HG03045 (cell line): ENCODE measurements at regions not wholly inside any gene's neighbourhood (a gene's known extent, or its start where the extent isn't known, plus 50 kb on each side); places are given as distances from the start of the nearest gene placed in this dataset.

Experiments
- ATAC-seq: cut with Tn5 transposase; IDR thresholded peaks from one replicate; pipeline ENCODE4 v1.9.1; 2021; ENCODE audit warnings: mild to moderate bottlenecking, moderate library complexity; ENCODE audit not compliant: unreplicated experiment

DNA sequence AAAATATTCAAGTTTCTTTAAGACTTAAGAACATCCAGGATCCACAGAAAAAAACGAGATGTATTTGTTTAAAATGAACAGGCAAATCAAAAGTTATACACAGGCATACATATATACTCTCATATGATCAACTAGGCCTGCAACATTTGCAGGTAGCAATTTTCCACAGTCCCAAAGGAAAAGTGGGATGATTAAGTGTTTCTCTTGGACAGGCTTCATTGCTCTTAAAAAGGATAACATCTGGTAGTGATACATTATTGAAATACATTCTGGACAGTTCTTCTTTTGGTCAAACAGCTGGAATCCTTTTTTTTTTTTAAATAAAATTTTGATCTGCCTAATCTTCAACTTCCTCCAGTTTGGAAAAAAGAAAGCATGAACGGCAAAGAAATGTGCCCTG, 114.8 kb upstream of the TDRD3 start:
- no peak for ATAC-seq

DNA sequence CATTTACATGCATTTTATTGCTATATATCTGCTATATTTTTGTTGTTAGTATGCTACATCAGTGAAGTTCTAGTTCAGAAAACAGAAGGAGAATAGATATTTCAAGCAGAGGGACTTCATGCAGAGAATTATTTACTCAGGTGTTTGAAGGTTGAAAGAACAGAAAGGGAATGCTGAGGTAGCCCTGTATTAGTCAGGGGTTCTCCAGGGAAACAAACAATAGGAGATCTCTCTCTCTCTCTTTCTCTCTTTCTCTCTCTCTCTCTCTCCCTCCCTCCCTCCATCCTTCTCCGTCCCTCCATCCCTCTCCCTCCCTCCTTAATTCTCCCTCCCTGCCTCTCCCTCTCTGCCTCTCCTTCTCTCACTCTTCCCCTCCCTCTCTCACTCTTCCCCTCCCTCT, 114.3 kb upstream of the TDRD3 start:
- ATAC-seq, result no peak

DNA sequence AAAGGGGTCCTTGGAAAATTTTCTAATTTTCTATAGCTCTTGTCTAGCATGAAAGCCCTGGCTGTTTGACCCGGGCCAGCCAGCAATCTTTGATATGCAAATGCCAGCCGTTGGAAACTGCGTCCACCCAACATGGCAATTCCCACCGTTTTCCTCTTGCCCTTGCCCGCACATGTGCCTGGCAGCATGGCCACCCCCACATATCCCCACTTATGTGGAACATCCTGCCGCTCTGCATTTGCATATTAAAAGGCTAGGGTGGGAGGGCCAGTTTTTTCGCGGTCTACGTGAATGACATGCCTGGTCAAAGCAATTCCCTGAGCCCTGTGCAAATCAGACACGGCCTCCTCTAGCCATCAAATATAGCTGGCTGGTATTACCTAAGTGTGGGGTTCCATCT, 110.3 kb upstream of the TDRD3 start:
- no peak for ATAC-seq

DNA sequence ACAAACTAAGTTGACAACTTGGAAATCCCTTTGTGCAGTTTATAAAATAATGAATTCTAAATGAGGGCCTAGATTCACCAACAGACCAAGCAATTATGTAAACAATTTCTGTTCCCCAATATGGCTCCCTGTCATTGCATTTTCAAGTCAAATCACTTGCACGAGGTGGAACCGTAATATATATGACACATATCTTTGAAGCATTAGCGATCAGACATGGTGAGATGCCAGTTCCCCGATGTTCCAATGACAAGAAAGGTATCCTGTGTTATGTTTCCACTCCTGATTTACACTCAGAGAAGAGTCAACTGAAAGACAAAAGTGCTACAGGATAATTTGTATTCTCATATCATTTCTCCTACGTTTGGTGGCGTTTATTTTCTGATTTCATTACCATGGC, 108.5 kb upstream of the TDRD3 start:
- ATAC-seq, result no peak

DNA sequence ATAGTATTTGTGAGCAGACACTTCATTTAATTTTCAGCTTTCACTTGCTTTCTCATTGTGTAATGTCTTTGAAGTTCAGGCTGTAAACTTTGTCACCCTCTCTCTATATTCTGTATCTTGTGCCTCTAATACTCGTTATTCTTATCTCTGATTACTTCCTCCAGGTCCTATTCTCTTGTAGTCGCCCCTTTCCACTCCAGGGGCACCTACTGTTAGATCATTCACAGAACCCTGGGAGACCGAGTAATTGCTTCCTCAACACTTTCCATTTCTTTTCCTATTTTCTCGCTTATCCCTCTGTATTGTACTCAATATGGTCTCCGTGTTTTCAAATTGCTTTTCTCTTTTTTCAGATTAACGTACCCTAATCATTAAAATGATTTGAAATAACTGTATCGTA, 93.9 kb upstream of the TDRD3 start:
- no peak for ATAC-seq

DNA sequence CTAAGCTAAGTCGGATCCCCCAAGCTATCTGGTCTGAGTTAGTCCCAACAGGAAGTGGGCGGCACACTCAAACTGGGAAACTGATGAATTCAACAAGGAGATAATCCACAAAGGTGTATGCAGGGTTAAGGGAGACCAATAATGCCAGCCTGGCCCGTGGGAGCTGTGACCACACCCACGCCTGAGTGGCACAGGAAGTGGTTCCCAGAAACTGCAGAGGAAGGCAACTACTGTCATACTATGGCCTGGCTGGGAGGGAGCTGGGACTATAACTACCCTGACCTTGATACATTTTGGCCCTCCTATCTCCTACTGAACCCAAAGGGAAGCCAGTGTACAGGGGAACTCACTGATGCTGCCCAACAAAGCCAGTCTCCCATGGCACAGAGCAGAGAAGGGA, 85.5 kb upstream of the TDRD3 start:
- ATAC-seq, result no peak

DNA sequence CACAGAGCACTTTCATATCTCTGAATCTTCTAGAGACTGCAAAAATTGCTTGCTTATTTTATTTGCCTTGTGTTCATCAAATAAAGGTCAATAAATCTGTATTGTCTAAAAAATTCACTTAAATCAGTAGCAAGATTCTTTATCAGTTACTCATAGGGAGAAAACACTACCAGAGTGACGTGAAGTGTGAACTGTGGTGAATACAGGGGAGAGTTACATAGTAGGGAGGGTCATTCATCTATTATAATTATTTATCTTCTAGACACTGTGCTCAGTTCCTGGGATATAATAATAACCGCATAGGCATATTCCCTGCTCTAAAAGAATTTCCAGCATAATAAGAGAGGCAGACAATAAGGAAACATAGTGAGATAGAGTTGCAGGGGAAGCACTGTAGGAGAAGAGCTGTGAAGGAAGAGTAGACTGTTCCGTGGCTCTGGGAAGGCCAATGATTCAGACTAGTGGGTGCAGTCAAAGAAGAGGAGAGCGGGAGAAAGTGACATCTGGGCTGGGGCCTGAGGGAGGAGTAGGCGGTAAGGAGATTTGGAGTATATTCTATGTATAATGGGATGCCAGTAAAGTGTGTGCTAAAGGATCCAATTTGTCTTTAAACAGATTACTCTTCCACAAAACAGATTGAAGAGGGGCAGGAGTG, 84.0 kb upstream of the TDRD3 start:
- ATAC-seq, result no peak

DNA sequence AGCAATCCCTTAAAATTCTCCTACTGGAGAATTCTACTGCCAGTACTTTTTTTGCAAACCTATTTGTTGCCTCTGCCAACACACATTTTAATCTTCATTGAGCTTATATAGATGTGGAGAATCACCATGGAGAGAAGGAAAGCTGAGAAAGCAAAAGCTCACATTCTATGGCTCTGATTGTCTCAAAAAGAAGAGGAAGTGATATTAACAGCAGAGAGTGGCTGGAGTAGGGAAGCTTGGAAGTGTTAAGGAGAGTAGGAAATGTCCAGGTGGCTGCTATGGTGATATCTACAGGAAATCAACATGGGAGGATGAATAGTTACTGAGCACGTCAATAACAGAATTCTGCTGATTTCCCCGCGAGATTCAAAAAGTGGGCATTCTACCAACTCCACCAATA, 78.8 kb upstream of the TDRD3 start:
- ATAC-seq, result no peak

DNA sequence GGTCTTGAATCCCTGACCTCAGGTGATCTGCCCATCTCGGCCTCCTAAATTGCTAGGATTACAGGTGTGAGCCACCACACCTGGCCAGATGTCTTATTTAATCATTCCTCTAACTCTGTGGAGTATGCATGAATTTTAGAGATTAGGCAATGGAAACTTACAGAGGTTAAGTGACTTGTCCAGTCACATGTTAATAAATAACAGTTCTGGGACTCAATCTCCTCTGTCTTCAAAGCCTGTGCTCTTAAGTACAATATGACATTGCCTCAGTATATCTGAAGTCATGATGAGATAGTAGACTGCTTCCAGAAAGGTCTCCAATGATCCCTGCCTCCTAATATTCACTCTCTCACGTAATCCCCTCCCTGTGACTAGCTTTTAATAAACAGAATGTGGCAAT, 72.9 kb upstream of the TDRD3 start:
- no peak for ATAC-seq

DNA sequence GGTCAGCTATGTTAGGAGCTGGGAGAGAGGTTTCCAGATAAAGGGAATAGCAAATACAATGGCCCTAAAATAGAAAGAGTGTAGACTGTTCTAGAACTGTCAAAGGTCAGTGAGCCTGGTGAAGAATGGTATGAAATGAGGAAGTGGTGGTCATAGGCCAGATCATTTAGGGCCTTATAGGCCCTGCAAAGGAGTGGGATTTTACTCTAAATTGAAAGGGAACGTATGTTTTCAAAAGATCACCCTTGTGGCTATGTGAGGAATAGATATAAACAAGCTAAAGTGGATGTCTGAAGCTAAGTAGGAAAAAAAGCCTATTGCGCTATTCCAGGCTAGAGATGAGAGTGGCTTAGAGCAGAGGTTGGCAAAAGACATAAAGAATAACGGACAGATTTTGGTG, 70.7 kb upstream of the TDRD3 start:
- ATAC-seq, result no peak

DNA sequence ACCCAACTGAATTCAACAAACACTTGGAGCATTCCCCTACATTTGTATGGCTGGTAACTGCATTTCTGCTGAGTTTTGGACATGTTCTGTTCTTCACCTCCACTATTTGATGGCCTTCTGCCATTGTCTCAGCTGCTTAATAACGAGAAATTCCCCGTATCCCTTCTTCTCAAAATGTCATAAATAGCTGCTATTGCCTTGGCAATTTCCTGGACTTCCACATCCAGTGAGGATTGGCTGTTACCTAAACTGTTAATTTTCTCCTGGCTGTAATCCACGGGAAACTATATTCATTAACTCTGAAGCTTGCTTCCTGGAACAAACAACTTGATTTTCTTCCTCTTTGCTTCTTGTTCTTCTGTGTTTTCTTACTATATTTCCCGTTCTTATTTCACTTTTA, 69.5 kb upstream of the TDRD3 start:
- no peak for ATAC-seq

DNA sequence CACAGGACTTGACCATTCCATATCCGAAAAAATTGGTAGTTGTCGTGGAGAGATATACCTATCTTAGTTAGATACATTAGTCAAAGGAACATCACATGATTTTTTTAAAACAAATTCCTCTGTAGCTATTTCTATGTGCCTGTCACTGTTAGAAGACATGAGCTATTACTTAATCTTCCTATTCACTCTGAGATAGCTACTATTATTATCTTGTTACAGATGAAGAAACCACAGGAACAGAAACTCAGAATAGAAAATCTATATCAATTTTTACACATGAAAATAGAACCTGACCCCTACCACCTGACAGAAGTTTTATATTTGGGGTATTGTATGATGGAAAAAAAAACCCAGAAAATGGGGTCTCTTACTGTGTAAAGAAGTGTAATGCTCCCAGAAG, 68.9 kb upstream of the TDRD3 start:
- ATAC-seq, result no peak

DNA sequence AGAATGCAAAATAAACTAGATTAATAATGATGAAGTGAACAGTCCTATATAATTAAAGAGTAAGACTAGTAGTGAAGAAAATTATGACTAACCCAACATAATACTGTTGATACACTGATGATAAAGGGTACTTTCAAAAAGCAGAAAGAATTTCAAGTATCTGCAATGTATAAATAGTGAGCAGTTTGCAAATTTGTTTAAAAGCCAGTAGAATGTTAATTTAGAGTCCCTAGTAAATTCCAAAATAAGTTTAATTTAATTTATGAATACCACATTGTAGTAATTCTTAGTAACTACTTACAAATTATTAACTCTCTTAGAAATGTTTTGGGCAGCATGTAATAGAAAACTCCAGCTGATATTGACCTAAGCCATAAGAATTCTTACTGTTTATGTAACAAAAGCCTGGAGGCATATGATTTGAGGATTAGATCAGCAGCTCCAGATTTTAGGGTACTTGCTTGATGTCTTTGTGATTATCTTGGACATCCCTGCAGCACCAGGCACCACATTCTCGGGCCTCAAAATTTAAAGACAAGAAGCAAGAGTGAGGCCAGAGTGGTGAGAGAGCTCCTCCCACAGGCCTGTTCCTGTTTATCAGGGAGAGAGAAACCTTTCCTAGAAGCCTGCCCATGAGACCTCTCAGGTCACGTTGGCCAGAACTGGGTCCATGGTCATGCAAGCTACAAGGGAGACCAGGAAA, 67.6 kb upstream of the TDRD3 start:
- peak; percentile 62 for ATAC-seq

DNA sequence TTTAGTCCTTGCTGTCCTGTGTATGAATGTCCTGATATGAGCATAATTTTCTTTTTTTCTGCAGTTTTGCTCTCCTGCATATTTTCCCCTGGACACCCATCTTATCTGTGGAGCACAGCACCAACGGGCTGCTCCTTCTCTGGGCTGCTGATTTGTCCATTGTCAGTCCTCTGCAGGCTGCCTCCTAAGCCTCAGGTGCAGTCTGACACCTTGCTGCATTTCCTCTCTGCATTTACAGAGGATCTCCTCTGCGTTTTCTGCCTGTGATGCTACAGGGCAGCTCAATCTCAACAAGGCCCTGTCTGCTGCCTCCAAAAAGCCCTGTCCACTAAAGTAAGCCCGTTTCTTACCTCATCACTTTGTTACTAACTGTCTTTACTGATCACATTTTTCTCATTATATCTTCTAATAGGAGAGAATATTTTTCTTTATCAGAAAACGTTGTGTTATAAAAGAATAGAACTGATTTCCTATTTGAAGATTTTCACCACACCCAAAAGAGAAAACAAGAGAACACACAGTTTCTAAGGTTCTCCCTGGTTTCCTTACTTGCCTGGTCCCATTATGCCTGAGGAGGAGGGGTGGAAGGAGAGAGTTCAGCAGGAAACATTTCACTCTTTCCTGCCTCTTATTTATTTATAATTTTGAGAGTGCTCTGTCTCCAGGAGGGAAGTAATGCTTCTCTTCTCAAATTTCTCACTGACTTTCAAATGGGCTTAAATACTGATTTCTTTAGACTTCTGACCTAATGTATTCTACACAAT, 65.6 kb upstream of the TDRD3 start:
- ATAC-seq, result no peak

DNA sequence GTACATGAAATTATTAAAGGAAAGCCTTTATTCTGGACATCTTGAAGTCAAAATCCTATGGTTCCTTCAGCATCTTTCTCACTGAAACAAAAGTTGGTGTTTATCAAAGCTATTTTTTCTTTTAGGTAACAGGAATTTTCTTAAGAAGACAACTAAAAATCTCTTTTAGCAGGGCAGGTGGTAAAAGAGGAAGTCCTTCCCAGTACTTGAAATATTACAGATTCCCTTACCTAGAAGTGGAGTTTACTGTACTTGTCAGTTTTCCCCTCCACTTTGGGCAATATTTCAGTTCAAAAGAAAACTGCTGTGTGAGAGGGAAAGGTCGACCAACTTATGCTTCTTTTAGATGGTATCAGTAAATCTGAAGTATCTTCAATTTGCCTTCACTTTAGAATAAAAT, 64.3 kb upstream of the TDRD3 start:
- no peak for ATAC-seq

DNA sequence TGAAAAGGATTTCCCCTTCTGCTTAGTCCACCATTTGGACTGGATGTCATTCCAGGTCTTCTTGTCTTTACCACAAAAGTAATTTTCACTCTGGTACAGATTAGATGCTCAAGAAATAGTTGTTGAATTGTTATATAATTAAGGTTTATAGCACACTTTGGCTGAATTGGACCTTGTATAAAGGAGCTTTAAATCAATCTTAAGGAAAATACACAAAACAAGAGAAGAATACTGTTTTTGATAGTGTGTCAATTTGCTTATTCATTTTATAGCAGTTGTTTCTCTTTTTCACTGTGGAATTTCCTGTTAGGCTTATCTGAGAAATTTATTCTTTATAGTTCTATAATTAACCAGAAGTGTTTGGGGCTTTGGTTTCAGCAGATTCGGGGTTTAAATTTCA, 62.7 kb upstream of the TDRD3 start:
- ATAC-seq, result no peak

DNA sequence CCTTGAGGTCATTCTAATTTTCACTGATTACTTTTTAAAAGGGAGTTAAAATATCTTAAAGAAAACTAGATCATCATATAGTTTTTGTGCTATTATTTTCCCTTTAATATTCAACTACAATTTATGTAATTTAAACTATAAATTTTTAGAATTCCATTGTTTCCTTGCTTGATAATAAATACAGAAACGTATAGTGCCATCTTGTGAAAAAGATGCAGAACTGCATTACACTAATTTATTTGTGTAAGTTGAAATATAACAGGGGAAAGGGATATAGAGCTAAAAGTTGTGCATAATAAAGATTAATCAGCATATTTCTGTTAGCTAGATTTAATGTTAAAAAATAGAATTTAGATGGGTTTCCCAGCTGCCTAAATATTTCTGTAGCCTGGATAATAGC, 61.5 kb upstream of the TDRD3 start:
- ATAC-seq, result no peak

DNA sequence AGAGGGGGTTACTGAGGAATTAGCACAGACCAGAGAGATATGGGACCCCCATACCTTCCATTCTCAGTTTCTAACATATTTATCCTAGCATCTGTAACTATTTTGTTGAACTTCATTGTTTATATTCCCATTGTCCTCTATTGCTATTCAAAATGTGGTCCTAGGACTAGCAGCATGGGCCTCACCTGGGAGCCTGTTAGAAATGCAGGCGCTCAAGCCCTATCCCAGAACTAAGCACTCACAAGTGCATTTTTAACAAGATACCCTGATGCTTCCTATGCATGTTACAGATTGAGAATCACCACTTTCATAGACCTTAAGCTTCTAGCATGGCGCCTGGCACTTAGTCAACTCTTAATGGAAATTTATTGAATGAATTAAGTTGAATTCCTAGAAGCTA, 58.3 kb upstream of the TDRD3 start:
- no peak for ATAC-seq

DNA sequence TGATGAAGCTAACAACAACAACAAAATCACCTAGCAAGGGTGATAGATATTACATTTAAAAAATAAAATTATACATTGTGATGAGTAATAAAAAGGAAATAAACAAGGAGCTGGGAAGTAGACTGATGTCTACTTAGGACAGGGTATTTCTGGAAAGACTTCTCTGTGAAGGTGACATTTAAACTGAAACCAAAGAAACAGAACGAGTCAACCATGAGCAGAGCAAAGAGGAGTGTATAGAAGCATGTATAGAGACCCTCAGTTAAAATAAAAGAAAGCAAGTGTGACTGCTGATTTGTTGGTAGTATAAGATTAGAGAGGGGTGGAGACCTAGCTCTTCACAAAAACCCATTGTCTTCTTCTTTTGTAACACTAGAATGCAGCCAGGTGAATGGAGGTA, 53.0 kb upstream of the TDRD3 start:
- no peak for ATAC-seq

DNA sequence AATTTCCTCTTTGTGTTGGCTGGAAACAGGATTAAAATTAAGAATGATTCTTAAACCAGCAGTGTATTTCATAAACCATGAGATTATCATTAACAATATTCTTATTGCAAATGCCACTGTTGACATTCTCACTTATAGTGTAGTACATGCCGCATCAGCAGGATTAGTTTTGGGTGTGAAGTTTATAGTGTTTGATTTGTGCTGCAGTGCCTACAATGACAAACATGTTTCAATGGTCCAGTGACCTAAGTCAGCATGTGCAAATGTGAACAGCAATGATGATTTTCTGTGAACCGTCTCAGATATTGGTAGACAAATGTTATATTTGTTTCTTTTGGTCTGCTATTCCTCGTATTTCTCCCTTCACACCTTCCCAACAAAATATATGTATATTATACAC, 49.8 kb upstream of the TDRD3 start:
- ATAC-seq, result no peak
